ENCODE measurements at regions not wholly inside any gene's neighbourhood (a gene's known extent, or its start where the extent isn't known, plus 50 kb on each side); places are given as distances from the start of the nearest gene placed in this dataset.
"Not testable (repeated sequence)": the region's sequence is repeated elsewhere in the genome, so short reads cannot be mapped to it uniquely, and the experiment has no call there.

- TF ChIP-seq, protein P1, sequence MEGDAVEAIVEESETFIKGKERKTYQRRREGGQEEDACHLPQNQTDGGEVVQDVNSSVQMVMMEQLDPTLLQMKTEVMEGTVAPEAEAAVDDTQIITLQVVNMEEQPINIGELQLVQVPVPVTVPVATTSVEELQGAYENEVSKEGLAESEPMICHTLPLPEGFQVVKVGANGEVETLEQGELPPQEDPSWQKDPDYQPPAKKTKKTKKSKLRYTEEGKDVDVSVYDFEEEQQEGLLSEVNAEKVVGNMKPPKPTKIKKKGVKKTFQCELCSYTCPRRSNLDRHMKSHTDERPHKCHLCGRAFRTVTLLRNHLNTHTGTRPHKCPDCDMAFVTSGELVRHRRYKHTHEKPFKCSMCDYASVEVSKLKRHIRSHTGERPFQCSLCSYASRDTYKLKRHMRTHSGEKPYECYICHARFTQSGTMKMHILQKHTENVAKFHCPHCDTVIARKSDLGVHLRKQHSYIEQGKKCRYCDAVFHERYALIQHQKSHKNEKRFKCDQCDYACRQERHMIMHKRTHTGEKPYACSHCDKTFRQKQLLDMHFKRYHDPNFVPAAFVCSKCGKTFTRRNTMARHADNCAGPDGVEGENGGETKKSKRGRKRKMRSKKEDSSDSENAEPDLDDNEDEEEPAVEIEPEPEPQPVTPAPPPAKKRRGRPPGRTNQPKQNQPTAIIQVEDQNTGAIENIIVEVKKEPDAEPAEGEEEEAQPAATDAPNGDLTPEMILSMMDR (IDR thresholded peaks at IDR 0.05; ENCODE audit: insufficient read depth, low read length, poor library complexity, severe bottlenecking) = no peak
- no peak for DNase-seq (ENCODE audit: extremely low read depth, insufficient read length)
- no peak overlapping the region for H3K4me3 ChIP-seq (replicated peaks; ENCODE audit: low read depth, low read length)
- no peaks in the 10 kb centered on the region for H3K36me3 ChIP-seq (ENCODE audit: control insufficient read depth, insufficient read depth, low read length)
- H3K27me3 ChIP-seq (replicated peaks; ENCODE audit: control insufficient read depth, insufficient read depth, low read length) = no peaks in the 10 kb centered on the region
Observed at GRCh38 chr6:133085471-133085870, 155.7 kb upstream of the EYA4 start.

GRCh38 chr6:133085896-133086295 is 155.3 kb upstream of the EYA4 start:
- no peaks in the 10 kb centered on the region for H3K36me3 ChIP-seq (ENCODE audit: control insufficient read depth, insufficient read depth, low read length)
- TF ChIP-seq, protein P1 (IDR thresholded peaks at IDR 0.05; ENCODE audit: insufficient read depth, low read length, poor library complexity, severe bottlenecking) = no peak
- no peak overlapping the region for H3K4me3 ChIP-seq (replicated peaks; ENCODE audit: low read depth, low read length)

GRCh38 chr6:133088931-133089695 is 152.0 kb upstream of the EYA4 start:
- DNase-seq (ENCODE audit: extremely low read depth, insufficient read length) = no peak

More at GRCh38 chr6:133085896-133086295, 155.3 kb upstream of the EYA4 start:
- DNase-seq (ENCODE audit: extremely low read depth, insufficient read length) = no peak
- no peaks in the 10 kb centered on the region for H3K27me3 ChIP-seq (replicated peaks; ENCODE audit: control insufficient read depth, insufficient read depth, low read length)

GRCh38 chr6:133092199-133092598 is 149.0 kb upstream of the EYA4 start:
- TF ChIP-seq, protein P1 (IDR thresholded peaks at IDR 0.05; ENCODE audit: insufficient read depth, low read length, poor library complexity, severe bottlenecking) = no peak
- Histone ChIP-seq H3K36me3 (ENCODE audit: control insufficient read depth, insufficient read depth, low read length) (no peaks in the 10 kb centered on the region), H3K4me3 (replicated peaks; ENCODE audit: low read depth, low read length) (no peak overlapping the region), H3K27me3 (replicated peaks; ENCODE audit: control insufficient read depth, insufficient read depth, low read length) (no peaks in the 10 kb centered on the region)
- no peak for DNase-seq (ENCODE audit: extremely low read depth, insufficient read length)

More at GRCh38 chr6:133088931-133089695, 152.0 kb upstream of the EYA4 start:
- H3K27me3 ChIP-seq (replicated peaks; ENCODE audit: control insufficient read depth, insufficient read depth, low read length) = no peaks in the 10 kb centered on the region
- H3K4me3 ChIP-seq (replicated peaks; ENCODE audit: low read depth, low read length) = no peak overlapping the region
- no peaks in the 10 kb centered on the region for H3K36me3 ChIP-seq (ENCODE audit: control insufficient read depth, insufficient read depth, low read length)
- TF ChIP-seq, protein P1 (IDR thresholded peaks at IDR 0.05; ENCODE audit: insufficient read depth, low read length, poor library complexity, severe bottlenecking) = no peak

GRCh38 chr6:133092771-133093170 is 148.4 kb upstream of the EYA4 start:
- Histone ChIP-seq H3K36me3 (ENCODE audit: control insufficient read depth, insufficient read depth, low read length) (no peaks in the 10 kb centered on the region), H3K4me3 (replicated peaks; ENCODE audit: low read depth, low read length) (no peak overlapping the region), H3K27me3 (replicated peaks; ENCODE audit: control insufficient read depth, insufficient read depth, low read length) (no peaks in the 10 kb centered on the region)
- no peak for DNase-seq (ENCODE audit: extremely low read depth, insufficient read length)
- TF ChIP-seq, protein P1 (IDR thresholded peaks at IDR 0.05; ENCODE audit: insufficient read depth, low read length, poor library complexity, severe bottlenecking) = no peak

GRCh38 chr6:133093211-133093610 is 147.9 kb upstream of the EYA4 start:
- not testable (repeated sequence) for H3K27me3 ChIP-seq (replicated peaks; ENCODE audit: control insufficient read depth, insufficient read depth, low read length); DNase-seq (ENCODE audit: extremely low read depth, insufficient read length); H3K36me3 ChIP-seq (ENCODE audit: control insufficient read depth, insufficient read depth, low read length); H3K4me3 ChIP-seq (replicated peaks; ENCODE audit: low read depth, low read length)
